AG09309 (cell line): ENCODE measurements at regions not wholly inside any gene's neighbourhood (a gene's known extent, or its start where the extent isn't known, plus 50 kb on each side); places are given as distances from the start of the nearest gene placed in this dataset.

Experiments
- DNase-seq: peaks from one replicate; pipeline ENCODE4 v3.0.0-alpha.2; 2010; ENCODE audit warnings: low read depth
- H3K4me3 ChIP-seq: 2 replicates; pipeline ENCODE4 v1.5.1; 2011; ENCODE audit warnings: mild to moderate bottlenecking, low read depth, low read length, moderate library complexity; ENCODE audit not compliant: control insufficient read depth
- TF ChIP-seq, protein P1 (sequence below): IDR thresholded peaks from 2 replicates; pipeline ENCODE4 v1.5.1; 2011; ENCODE audit warnings: mild to moderate bottlenecking, low read depth, low read length, inconsistent platforms; ENCODE audit not compliant: insufficient read depth, control insufficient read depth; ENCODE audit errors: missing control alignments

GRCh38 chr6:113699239-113699638 is 157.9 kb upstream of the MARCKS start:
- H3K4me3 ChIP-seq = no peak overlapping the region
- TF ChIP-seq, protein P1, sequence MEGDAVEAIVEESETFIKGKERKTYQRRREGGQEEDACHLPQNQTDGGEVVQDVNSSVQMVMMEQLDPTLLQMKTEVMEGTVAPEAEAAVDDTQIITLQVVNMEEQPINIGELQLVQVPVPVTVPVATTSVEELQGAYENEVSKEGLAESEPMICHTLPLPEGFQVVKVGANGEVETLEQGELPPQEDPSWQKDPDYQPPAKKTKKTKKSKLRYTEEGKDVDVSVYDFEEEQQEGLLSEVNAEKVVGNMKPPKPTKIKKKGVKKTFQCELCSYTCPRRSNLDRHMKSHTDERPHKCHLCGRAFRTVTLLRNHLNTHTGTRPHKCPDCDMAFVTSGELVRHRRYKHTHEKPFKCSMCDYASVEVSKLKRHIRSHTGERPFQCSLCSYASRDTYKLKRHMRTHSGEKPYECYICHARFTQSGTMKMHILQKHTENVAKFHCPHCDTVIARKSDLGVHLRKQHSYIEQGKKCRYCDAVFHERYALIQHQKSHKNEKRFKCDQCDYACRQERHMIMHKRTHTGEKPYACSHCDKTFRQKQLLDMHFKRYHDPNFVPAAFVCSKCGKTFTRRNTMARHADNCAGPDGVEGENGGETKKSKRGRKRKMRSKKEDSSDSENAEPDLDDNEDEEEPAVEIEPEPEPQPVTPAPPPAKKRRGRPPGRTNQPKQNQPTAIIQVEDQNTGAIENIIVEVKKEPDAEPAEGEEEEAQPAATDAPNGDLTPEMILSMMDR = no peak
- DNase-seq = no peak

- DNase-seq = no peak
- TF ChIP-seq, protein P1 = no peak
- no peak overlapping the region for H3K4me3 ChIP-seq
Observed at GRCh38 chr6:113701552-113702254, 155.4 kb upstream of the MARCKS start.

DNA sequence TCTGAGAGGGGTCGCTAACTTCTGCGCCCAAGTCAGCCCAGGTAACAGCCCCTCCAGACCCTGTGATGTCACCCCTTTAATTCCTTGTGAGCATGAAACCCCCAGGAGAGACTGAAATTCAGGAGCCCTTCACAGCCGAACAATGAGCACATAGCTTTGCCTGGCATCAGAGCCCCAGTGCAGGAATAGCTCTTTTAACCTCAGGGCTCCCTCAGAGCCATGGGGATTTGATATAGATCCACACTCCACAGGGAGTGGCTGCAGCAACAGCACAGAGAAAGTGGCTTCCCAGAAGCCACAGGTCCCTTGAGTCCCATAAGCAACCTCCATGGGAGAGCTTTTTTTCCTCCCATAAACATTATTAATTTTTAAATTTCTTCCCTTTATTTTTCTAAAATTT is 150.0 kb upstream of the MARCKS start:
- DNase-seq = no peak
- TF ChIP-seq, protein P1 = no peak
- H3K4me3 ChIP-seq = no peak overlapping the region

GRCh38 chr6:113709936-113710509 is 147.1 kb upstream of the MARCKS start:
- TF ChIP-seq, protein P1 = no peak
- no peak for DNase-seq
- no peak overlapping the region for H3K4me3 ChIP-seq

GRCh38 chr6:113713665-113714064 is 143.5 kb upstream of the MARCKS start:
- TF ChIP-seq, protein P1 = no peak
- DNase-seq = no peak
- H3K4me3 ChIP-seq = no peak overlapping the region

GRCh38 chr6:113718588-113718987 is 138.6 kb upstream of the MARCKS start:
- TF ChIP-seq, protein P1 = no peak
- no peak for DNase-seq
- no peak overlapping the region for H3K4me3 ChIP-seq

DNA sequence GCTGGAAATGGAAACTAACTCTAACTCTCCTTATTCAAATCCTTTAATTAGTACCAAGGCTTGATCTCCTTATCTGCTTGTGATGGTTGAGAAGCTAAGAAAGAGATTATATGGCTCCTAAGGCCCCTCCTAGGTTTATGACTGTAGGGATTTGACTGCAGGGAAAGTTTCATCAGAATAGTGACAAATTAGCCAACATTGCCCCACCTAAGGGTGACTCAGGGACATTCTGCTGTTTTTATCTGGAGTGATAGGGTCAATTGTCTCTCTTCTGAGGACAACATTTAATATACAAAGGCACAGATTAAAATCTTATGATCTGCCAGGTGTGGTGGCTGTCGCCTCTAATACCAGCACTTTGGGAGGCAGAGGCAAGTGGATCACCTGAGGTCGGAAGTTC is 138.1 kb upstream of the MARCKS start:
- TF ChIP-seq, protein P1 = no peak
- DNase-seq = no peak

More for the DNA sequence above, 138.1 kb upstream of the MARCKS start:
- H3K4me3 ChIP-seq = no peak overlapping the region
